ENCODE measurements at regions not wholly inside any gene's neighbourhood (a gene's known extent, or its start where the extent isn't known, plus 50 kb on each side); places are given as distances from the start of the nearest gene placed in this dataset.

- DNase-seq (ENCODE audit: low read depth, low spot score) = no peak
These were observed 513.6 kb upstream of the SEMA6A start for GRCh38 chr5:117088176-117088575.

GRCh38 chr5:117084067-117084466 is 509.4 kb upstream of the SEMA6A start:
- no peak for DNase-seq (ENCODE audit: low read depth, low spot score)

- no peak for DNase-seq (ENCODE audit: low read depth, low spot score)
These were observed 508.4 kb upstream of the SEMA6A start for GRCh38 chr5:117082977-117083376.

- no peak for DNase-seq (ENCODE audit: low read depth, low spot score)
These were observed 502.5 kb upstream of the SEMA6A start for GRCh38 chr5:117077142-117077541.

- DNase-seq (ENCODE audit: low read depth, low spot score) = no peak
These were observed 497.8 kb upstream of the SEMA6A start for GRCh38 chr5:117072439-117072838.

GRCh38 chr5:117065800-117066199 is 491.2 kb upstream of the SEMA6A start:
- DNase-seq (ENCODE audit: low read depth, low spot score) = no peak

GRCh38 chr5:117065161-117065560 is 490.5 kb upstream of the SEMA6A start:
- no peak for DNase-seq (ENCODE audit: low read depth, low spot score)

- DNase-seq (ENCODE audit: low read depth, low spot score) = no peak
These were observed 485.5 kb upstream of the SEMA6A start for GRCh38 chr5:117060099-117060498.

- DNase-seq (ENCODE audit: low read depth, low spot score) = no peak
These were observed 484.1 kb upstream of the SEMA6A start for GRCh38 chr5:117058740-117059139.

- DNase-seq (ENCODE audit: low read depth, low spot score) = no peak
These were observed 480.9 kb upstream of the SEMA6A start for GRCh38 chr5:117055517-117055916.

- DNase-seq (ENCODE audit: low read depth, low spot score) = no peak
These were observed 480.3 kb upstream of the SEMA6A start for GRCh38 chr5:117054911-117055310.

- DNase-seq (ENCODE audit: low read depth, low spot score) = no peak
These were observed 479.5 kb upstream of the SEMA6A start for GRCh38 chr5:117054141-117054540.

- no peak for DNase-seq (ENCODE audit: low read depth, low spot score)
These were observed 467.4 kb upstream of the SEMA6A start for GRCh38 chr5:117041926-117042595.

GRCh38 chr5:117039035-117039434 is 464.4 kb upstream of the SEMA6A start:
- no peak for DNase-seq (ENCODE audit: low read depth, low spot score)

- no peak for DNase-seq (ENCODE audit: low read depth, low spot score)
These were observed 452.8 kb upstream of the SEMA6A start for GRCh38 chr5:117027384-117027783.

- DNase-seq (ENCODE audit: low read depth, low spot score) = no peak
These were observed 446.4 kb upstream of the SEMA6A start for GRCh38 chr5:117020999-117021398.

- no peak for DNase-seq (ENCODE audit: low read depth, low spot score)
These were observed 438.8 kb upstream of the SEMA6A start for GRCh38 chr5:117013280-117013877.

- no peak for DNase-seq (ENCODE audit: low read depth, low spot score)
These were observed 436.0 kb upstream of the SEMA6A start for GRCh38 chr5:117010574-117010973.

GRCh38 chr5:116998024-116998423 is 423.4 kb upstream of the SEMA6A start:
- no peak for DNase-seq (ENCODE audit: low read depth, low spot score)

- no peak for DNase-seq (ENCODE audit: low read depth, low spot score)
These were observed 418.1 kb upstream of the SEMA6A start for GRCh38 chr5:116992681-116993080.

- DNase-seq (ENCODE audit: low read depth, low spot score) = no peak
These were observed 415.4 kb upstream of the SEMA6A start for GRCh38 chr5:116989995-116990394.

GRCh38 chr5:116982035-116982434 is 407.4 kb upstream of the SEMA6A start:
- no peak for DNase-seq (ENCODE audit: low read depth, low spot score)

GRCh38 chr5:116980581-116980980 is 406.0 kb upstream of the SEMA6A start:
- DNase-seq (ENCODE audit: low read depth, low spot score) = no peak

GRCh38 chr5:116976767-116977166 is 402.1 kb upstream of the SEMA6A start:
- no peak for DNase-seq (ENCODE audit: low read depth, low spot score)

Measured in activated naive CD8-positive, alpha-beta T cell treated with anti-CD3 and anti-CD28 coated beads, Interleukin-2, amount 50 U/mL, for 16 hours (primary cell).